ENCODE measurements at regions not wholly inside any gene's neighbourhood (a gene's known extent, or its start where the extent isn't known, plus 50 kb on each side); places are given as distances from the start of the nearest gene placed in this dataset.

- DNase-seq (ENCODE audit: low read depth), result no peak
Observed at GRCh38 chr5:71865665-71866320, 146.7 kb downstream of the CARTPT start.

- no peak for DNase-seq (ENCODE audit: low read depth)
Observed at GRCh38 chr5:71872311-71872864, 153.3 kb downstream of the CARTPT start.

- no peak for DNase-seq (ENCODE audit: low read depth)
Observed at GRCh38 chr5:71873191-71873591, 154.1 kb downstream of the CARTPT start.

- no peak for DNase-seq (ENCODE audit: low read depth)
Observed at GRCh38 chr5:71874521-71874920, 155.4 kb downstream of the CARTPT start.

- DNase-seq (ENCODE audit: low read depth), result no peak
Observed at GRCh38 chr5:71877511-71877910, 158.4 kb downstream of the CARTPT start.

GRCh38 chr5:71880536-71880935, 161.5 kb downstream of the CARTPT start:
- no peak for DNase-seq (ENCODE audit: low read depth)

- no peak for DNase-seq (ENCODE audit: low read depth)
Observed at GRCh38 chr5:71882826-71883741, 164.0 kb downstream of the CARTPT start.

- DNase-seq (ENCODE audit: low read depth), result no peak
Observed at GRCh38 chr5:71883742-71884103, 164.6 kb downstream of the CARTPT start.

- DNase-seq (ENCODE audit: low read depth), result no peak
Observed at GRCh38 chr5:71884926-71885325, 165.9 kb downstream of the CARTPT start.

- no peak for DNase-seq (ENCODE audit: low read depth)
Observed at GRCh38 chr5:71886406-71886805, 167.3 kb downstream of the CARTPT start.

- no peak for DNase-seq (ENCODE audit: low read depth)
Observed at GRCh38 chr5:71887680-71888079, 168.6 kb downstream of the CARTPT start.

GRCh38 chr5:71891406-71891805, 172.3 kb downstream of the CARTPT start:
- DNase-seq (ENCODE audit: low read depth), result no peak

- DNase-seq (ENCODE audit: low read depth), result no peak
Observed at GRCh38 chr5:71891856-71892255, 172.8 kb downstream of the CARTPT start.

GRCh38 chr5:71892641-71893365, 173.7 kb downstream of the CARTPT start:
- no peak for DNase-seq (ENCODE audit: low read depth)

GRCh38 chr5:71893451-71893850, 174.4 kb downstream of the CARTPT start:
- DNase-seq (ENCODE audit: low read depth), result no peak

- DNase-seq (ENCODE audit: low read depth), result no peak
Observed at GRCh38 chr5:71894091-71894490, 175.0 kb downstream of the CARTPT start.

GRCh38 chr5:71895546-71895945, 176.5 kb downstream of the CARTPT start:
- no peak for DNase-seq (ENCODE audit: low read depth)

GRCh38 chr5:71899865-71900342, 180.8 kb downstream of the CARTPT start:
- no peak for DNase-seq (ENCODE audit: low read depth)

GRCh38 chr5:71903808-71904207, 184.7 kb downstream of the CARTPT start:
- DNase-seq (ENCODE audit: low read depth), result no peak

GRCh38 chr5:71904852-71905251, 185.8 kb downstream of the CARTPT start:
- no peak for DNase-seq (ENCODE audit: low read depth)

- no peak for DNase-seq (ENCODE audit: low read depth)
Observed at GRCh38 chr5:71905834-71906711, 187.0 kb downstream of the CARTPT start.
